HEK293T (cell line): ENCODE measurements at regions not wholly inside any gene's neighbourhood (a gene's known extent, or its start where the extent isn't known, plus 50 kb on each side); places are given as distances from the start of the nearest gene placed in this dataset.
"Not testable (repeated sequence)": the region's sequence is repeated elsewhere in the genome, so short reads cannot be mapped to it uniquely, and the experiment has no call there.

ENCODE experiments used
- CTCF ChIA-PET: fragments of 350-600 bp; formaldehyde crosslinking; extraction: SDS; loops from one replicate; lab custom pipeline; 2021; ENCODE audit warnings: antibody characterized with exemption, inconsistent platforms; lab: Yijun Ruan, JAX
- POLR2A ChIA-PET: fragments of 350-600 bp; formaldehyde crosslinking; extraction: SDS; loops from one replicate; lab custom pipeline; 2020; ENCODE audit warnings: antibody characterized with exemption, inconsistent platforms; lab: Yijun Ruan, JAX
- DNase-seq: peaks from one replicate; pipeline ENCODE4 v3.0.0; 2012; ENCODE audit warnings: mixed read lengths; ENCODE audit errors: extremely low spot score
- ARNT ChIP-seq: fragments of 450-650 bp; IDR thresholded peaks from 2 replicates; pipeline ENCODE4 v1.6.1; 2017; ENCODE audit warnings: mild to moderate bottlenecking
- BHLHE40 ChIP-seq: fragments of 450-650 bp; IDR thresholded peaks from 2 replicates; pipeline ENCODE4 v1.6.1; 2016; ENCODE audit warnings: mild to moderate bottlenecking, moderate library complexity, borderline replicate concordance
- CTBP1 ChIP-seq: fragments of 450-650 bp; IDR thresholded peaks from 2 replicates; pipeline ENCODE4 v1.6.1; 2016; ENCODE audit warnings: borderline replicate concordance
- ELF4 ChIP-seq: fragments of 450-650 bp; IDR thresholded peaks from 2 replicates; pipeline ENCODE4 v1.6.1; 2017; ENCODE audit warnings: antibody characterized with exemption
- FOXA1 ChIP-seq: fragments of 450-650 bp; IDR thresholded peaks from 2 replicates; pipeline ENCODE4 v1.6.1; 2016; ENCODE audit warnings: mild to moderate bottlenecking
- FOXK2 ChIP-seq: fragments of 450-650 bp; IDR thresholded peaks from 2 replicates; pipeline ENCODE4 v1.6.1; 2016; ENCODE audit warnings: mild to moderate bottlenecking
- FOXM1 ChIP-seq: fragments of 450-650 bp; IDR thresholded peaks from 2 replicates; pipeline ENCODE4 v1.6.1; 2017; ENCODE audit warnings: mild to moderate bottlenecking, borderline replicate concordance
- HDGF ChIP-seq: fragments of 450-650 bp; IDR thresholded peaks from 2 replicates; pipeline ENCODE4 v1.6.1; 2017; ENCODE audit warnings: antibody characterized with exemption, borderline replicate concordance
- L3MBTL2 ChIP-seq: fragments of 450-650 bp; conservative IDR thresholded peaks from 2 replicates; pipeline ENCODE4 v1.6.1; 2016; ENCODE audit warnings: mild to moderate bottlenecking
- LEF1 ChIP-seq: fragments of 450-650 bp; IDR thresholded peaks from 2 replicates; pipeline ENCODE4 v1.6.1; 2017; ENCODE audit warnings: mild to moderate bottlenecking, borderline replicate concordance
- NFRKB ChIP-seq: fragments of 450-650 bp; IDR thresholded peaks from 2 replicates; pipeline ENCODE4 v1.6.1; 2016; ENCODE audit warnings: mild to moderate bottlenecking, moderate library complexity
- PKNOX1 ChIP-seq: fragments of 450-650 bp; IDR thresholded peaks from 2 replicates; pipeline ENCODE4 v1.6.1; 2016
- SP1 ChIP-seq: fragments of 450-650 bp; IDR thresholded peaks from 2 replicates; pipeline ENCODE4 v1.6.1; 2017
- SUZ12 ChIP-seq: fragments of 450-650 bp; IDR thresholded peaks from 2 replicates; pipeline ENCODE4 v1.6.1; 2016; ENCODE audit warnings: mild to moderate bottlenecking
- TARDBP ChIP-seq: fragments of 450-650 bp; IDR thresholded peaks from 2 replicates; pipeline ENCODE4 v1.6.1; 2016
- ZNF384 ChIP-seq: fragments of 450-650 bp; IDR thresholded peaks from 2 replicates; pipeline ENCODE4 v1.6.1; 2016

- POLR2A ChIA-PET: no interaction called here
- no peak for DNase-seq
- no peak for TF ChIP-seq HDGF
- no peak for TF ChIP-seq SUZ12
- CTCF ChIA-PET: no interaction called here
Measured at GRCh38 chr1:178579562-178579961, 66.7 kb downstream of the TEX35 start.

GRCh38 chr1:178580096-178580495, 67.2 kb downstream of the TEX35 start:
- TF ChIP-seq L3MBTL2 (no peak), PKNOX1 (no peak), ELF4 (no peak), NFRKB (no peak), HDGF (no peak)
- POLR2A ChIA-PET: no interaction called here
- no peak for DNase-seq
- CTCF ChIA-PET: no interaction called here

- TF ChIP-seq FOXA1: no peak
- TF ChIP-seq ELF4: no peak
- no peak for TF ChIP-seq FOXK2
- TF ChIP-seq LEF1: no peak
- TF ChIP-seq SUZ12: no peak
- TF ChIP-seq ZNF384: no peak
- no peak for TF ChIP-seq BHLHE40
- TF ChIP-seq FOXM1: no peak
- no peak for TF ChIP-seq HDGF
- no peak for TF ChIP-seq PKNOX1
- no peak for TF ChIP-seq L3MBTL2
- POLR2A ChIA-PET: no interaction called here
- CTCF ChIA-PET: no interaction called here
- DNase-seq: no peak
Measured at GRCh38 chr1:178580876-178581275, 68.0 kb downstream of the TEX35 start.

- ChIA-PET POLR2A (no interaction called here), CTCF (no interaction called here)
- no peak for DNase-seq
- no peak for TF ChIP-seq PKNOX1
- TF ChIP-seq ELF4: no peak
- TF ChIP-seq L3MBTL2: no peak
- TF ChIP-seq LEF1: no peak
- TF ChIP-seq TARDBP: no peak
- no peak for TF ChIP-seq SP1
- TF ChIP-seq CTBP1: no peak
- no peak for TF ChIP-seq HDGF
- no peak for TF ChIP-seq FOXK2
- no peak for TF ChIP-seq SUZ12
- TF ChIP-seq FOXA1: no peak
- no peak for TF ChIP-seq NFRKB
- no peak for TF ChIP-seq ZNF384
- no peak for TF ChIP-seq FOXM1
- no peak for TF ChIP-seq BHLHE40
- TF ChIP-seq ARNT: no peak
Measured at GRCh38 chr1:178581351-178582303, 68.7 kb downstream of the TEX35 start.

- CTCF ChIA-PET: interaction anchor here (0.6 kb wide), 1 partner anchor 19 kb away, joined by 3 read pairs; no protein-coding TSS in a partner anchor
Measured at GRCh38 chr1:178587096-178587495, 74.2 kb downstream of the TEX35 start.

GRCh38 chr1:178587975-178588374, 75.1 kb downstream of the TEX35 start:
- TF ChIP-seq ARNT (no peak), TARDBP (no peak), FOXK2 (no peak), PKNOX1 (no peak), LEF1 (no peak), FOXM1 (no peak), ELF4 (no peak), SUZ12 (no peak), CTBP1 (no peak)
- no peak for DNase-seq
- ChIA-PET POLR2A (interaction anchor here (0.9 kb wide), 1 partner anchor 10 kb away, joined by 3 read pairs; no protein-coding TSS in a partner anchor), CTCF (interaction anchor here (0.6 to 0.7 kb wide), 2 partner anchors 41 to 542 kb away, joined by 5 to 6 read pairs; no protein-coding TSS in a partner anchor)

More at GRCh38 chr1:178587096-178587495, 74.2 kb downstream of the TEX35 start:
- POLR2A ChIA-PET: interaction anchor here (0.9 kb wide), 1 partner anchor 9 kb away, joined by 3 read pairs; no protein-coding TSS in a partner anchor
- TF ChIP-seq FOXA1: no peak
- TF ChIP-seq HDGF: no peak
- no peak for TF ChIP-seq ZNF384
- no peak for TF ChIP-seq LEF1
- no peak for TF ChIP-seq ARNT
- TF ChIP-seq FOXK2: no peak
- no peak for TF ChIP-seq BHLHE40
- TF ChIP-seq NFRKB: no peak
- TF ChIP-seq SUZ12: no peak
- no peak for TF ChIP-seq SP1
- TF ChIP-seq TARDBP: no peak
- no peak for DNase-seq

- CTCF ChIA-PET, DNase-seq, POLR2A ChIA-PET: not testable (repeated sequence)
Measured at GRCh38 chr1:178589042-178589441, 76.1 kb downstream of the TEX35 start.

- CTCF ChIA-PET, POLR2A ChIA-PET, DNase-seq: not testable (repeated sequence)
Measured at GRCh38 chr1:178591811-178592210, 78.9 kb downstream of the TEX35 start.
